ENCODE measurements at regions not wholly inside any gene's neighbourhood (a gene's known extent, or its start where the extent isn't known, plus 50 kb on each side); places are given as distances from the start of the nearest gene placed in this dataset.

- no peaks in the 10 kb centered on the region for H3K36me3 ChIP-seq
- H3K4me1 ChIP-seq: peaks cover 23 to 32% of the 10 kb centered on the region in 2 donors
- TF ChIP-seq CTCF (IDR thresholded peaks at IDR 0.05): no peak
- intact Hi-C loops (cut with DNase I): loop anchor here (1.0 to 2.0 kb wide), 4 partner anchors 17 to 181 kb away; partner anchors contain the start of gene CCN2
- H3K4me3 ChIP-seq: peak overlapping the region; percentile 19 to 38
- H3K9me3 ChIP-seq: no peaks in the 10 kb centered on the region
- no peak for DNase-seq (ENCODE audit: low spot score in 2 of 2)
- H3K27me3 ChIP-seq: no peaks in the 10 kb centered on the region
- H3K27ac ChIP-seq: peak overlapping the region; percentile 90 to 92
Observed at GRCh38 chr6:132131351-132131750, 180.2 kb upstream of the CCN2 start.

GRCh38 chr6:132130626-132131298, 179.6 kb upstream of the CCN2 start:
- intact Hi-C loops (cut with DNase I): loop anchor here (1.0 to 2.0 kb wide), 4 partner anchors 16 to 180 kb away; partner anchors contain the start of gene CCN2
- Histone ChIP-seq H3K4me1 (peaks cover 23 to 32% of the 10 kb centered on the region in 2 donors), H3K9me3 (no peaks in the 10 kb centered on the region), H3K27ac (peak overlapping the region; percentile 90 to 92), H3K4me3 (peak overlapping the region; percentile 19 to 38), H3K27me3 (no peaks in the 10 kb centered on the region), H3K36me3 (no peaks in the 10 kb centered on the region)
- TF ChIP-seq CTCF (IDR thresholded peaks at IDR 0.05): no peak
- DNase-seq (ENCODE audit: low spot score in 2 of 2): peak; percentile 33 to 91

GRCh38 chr6:132128424-132128823, 177.3 kb upstream of the CCN2 start:
- no peak overlapping the region for H3K4me3 ChIP-seq
- intact Hi-C loops (cut with DNase I): no loop called here
- H3K36me3 ChIP-seq: no peaks in the 10 kb centered on the region
- H3K27ac ChIP-seq: peak overlapping the region; percentile 30 to 92
- H3K9me3 ChIP-seq: no peaks in the 10 kb centered on the region
- DNase-seq (ENCODE audit: low spot score in 2 of 2): no peak
- peaks cover 18 to 33% of the 10 kb centered on the region in 2 donors for H3K4me1 ChIP-seq
- no peaks in the 10 kb centered on the region for H3K27me3 ChIP-seq
- no peak for TF ChIP-seq CTCF (IDR thresholded peaks at IDR 0.05)

GRCh38 chr6:132126150-132126549, 175.0 kb upstream of the CCN2 start:
- H3K27ac ChIP-seq: no peak overlapping the region
- no peak for DNase-seq (ENCODE audit: low spot score in 2 of 2)
- H3K4me1 ChIP-seq: peaks cover 5 to 14% of the 10 kb centered on the region in 2 donors
- H3K4me3 ChIP-seq: no peak overlapping the region
- intact Hi-C loops (cut with DNase I): no loop called here
- no peaks in the 10 kb centered on the region for H3K27me3 ChIP-seq
- no peaks in the 10 kb centered on the region for H3K9me3 ChIP-seq
- H3K36me3 ChIP-seq: no peaks in the 10 kb centered on the region
- TF ChIP-seq CTCF (IDR thresholded peaks at IDR 0.05): no peak

GRCh38 chr6:132122871-132123270, 171.7 kb upstream of the CCN2 start:
- Histone ChIP-seq H3K4me3 (no peak overlapping the region), H3K27me3 (no peaks in the 10 kb centered on the region), H3K27ac (no peak overlapping the region), H3K9me3 (no peaks in the 10 kb centered on the region), H3K4me1 (peaks cover 0 to 2% of the 10 kb centered on the region in 2 donors), H3K36me3 (no peaks in the 10 kb centered on the region)
- TF ChIP-seq CTCF (IDR thresholded peaks at IDR 0.05): no peak
- intact Hi-C loops (cut with DNase I): no loop called here
- DNase-seq (ENCODE audit: low spot score in 2 of 2): no peak

Measured in ascending aorta (tissue), 2 donors.